ENCODE measurements at regions not wholly inside any gene's neighbourhood (a gene's known extent, or its start where the extent isn't known, plus 50 kb on each side); places are given as distances from the start of the nearest gene placed in this dataset.
"Not testable (repeated sequence)": the region's sequence is repeated elsewhere in the genome, so short reads cannot be mapped to it uniquely, and the experiment has no call there.

DNA sequence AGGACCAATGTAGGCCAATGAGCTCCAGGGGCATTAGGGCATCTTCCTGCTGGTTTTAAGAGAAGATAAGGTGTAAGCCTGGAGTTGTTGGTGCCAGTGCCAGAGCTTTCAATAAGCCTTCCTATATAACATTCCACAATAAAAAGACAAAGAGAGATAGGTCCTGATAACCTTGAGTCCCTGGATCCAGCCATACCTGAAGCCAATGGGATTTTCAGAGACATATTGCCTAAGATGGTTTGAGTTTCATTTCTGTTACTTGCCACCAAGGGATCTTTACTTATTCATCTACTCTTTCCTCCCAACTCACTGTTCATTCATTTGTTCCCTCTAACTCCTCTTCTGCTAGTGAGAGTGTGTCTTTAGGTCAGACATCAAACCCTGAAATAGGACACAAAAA is 68.8 kb upstream of the CAPZB start:
- Histone ChIP-seq H3K9me3 (replicated peaks) (0 out of 2 replicates have a peak, but pooled peaks cover 3% of the 10 kb centered on the region), H3K4me1 (replicated peaks) (0 out of 2 replicates have a peak, but pooled peaks cover 4% of the 10 kb centered on the region), H3K36me3 (no peaks in the 10 kb centered on the region), H3K27ac (no peak overlapping the region), H3K27me3 (replicated peaks) (no peaks in the 10 kb centered on the region), H3K4me3 (no peak overlapping the region)
- no peak for DNase-seq (ENCODE audit: low read depth in 1 of 2, low spot score in 2 of 2)

DNA sequence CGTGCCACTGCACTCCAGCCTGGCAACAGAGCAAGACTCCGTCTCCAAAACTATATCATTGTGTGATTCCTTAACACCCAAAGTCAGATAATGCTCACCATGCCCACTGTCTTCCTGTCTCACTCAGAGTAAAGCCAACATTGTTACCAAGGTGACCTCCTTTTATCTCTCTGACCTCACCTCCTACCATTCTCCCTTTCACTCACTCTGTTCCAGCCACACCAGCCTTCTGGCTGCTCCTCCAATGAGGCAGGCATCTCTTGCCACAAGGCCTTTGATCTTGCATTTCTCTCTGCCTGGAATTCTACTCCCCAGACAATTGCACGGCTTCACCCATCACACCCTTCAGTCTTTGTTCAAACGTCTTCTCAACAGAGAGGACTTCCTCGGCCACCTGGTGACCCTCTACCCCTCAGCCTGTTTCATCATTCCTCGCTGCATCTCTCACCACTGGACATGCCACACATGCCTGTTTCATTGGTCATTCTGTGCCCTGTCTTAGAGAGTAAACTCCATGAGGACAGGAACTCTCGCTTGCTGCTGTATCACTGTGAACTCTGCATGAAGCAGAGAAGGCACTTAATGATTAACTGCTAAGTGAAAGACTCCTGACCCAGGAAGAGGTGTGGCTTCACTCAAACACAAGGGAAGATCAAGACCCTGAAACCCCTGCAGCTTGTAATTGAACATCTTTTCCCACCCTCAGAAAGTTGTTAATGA is 67.1 kb upstream of the CAPZB start:
- DNase-seq (ENCODE audit: low read depth in 1 of 2, low spot score in 2 of 2) = no peak
- no peaks in the 10 kb centered on the region for H3K36me3 ChIP-seq
- 0 out of 2 replicates have a peak, but pooled peaks cover 1% of the 10 kb centered on the region for H3K4me1 ChIP-seq (replicated peaks)
- H3K27me3 ChIP-seq (replicated peaks) = no peaks in the 10 kb centered on the region
- no peak overlapping the region for H3K27ac ChIP-seq
- H3K4me3 ChIP-seq = no peak overlapping the region
- H3K9me3 ChIP-seq (replicated peaks) = 0 out of 2 replicates have a peak, but pooled peaks cover 8% of the 10 kb centered on the region

DNA sequence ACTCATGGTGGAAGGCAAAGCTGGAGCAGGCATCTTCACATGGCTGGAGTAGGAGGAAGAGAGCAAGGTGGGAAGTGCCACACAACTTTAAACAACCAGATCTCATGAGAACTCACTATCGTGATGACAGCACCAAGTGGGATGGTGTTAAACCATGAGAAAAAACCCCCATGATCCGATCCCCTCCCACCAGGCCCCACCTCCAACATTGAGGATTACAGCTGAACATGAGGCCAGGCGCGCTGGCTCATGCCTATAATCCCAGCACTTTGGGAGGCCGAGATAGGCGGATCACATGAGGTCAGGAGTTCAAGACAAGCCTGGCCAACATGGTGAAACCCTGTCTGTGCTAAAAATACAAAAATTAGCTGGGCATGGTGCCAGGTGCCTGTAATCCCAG is 66.5 kb upstream of the CAPZB start:
- DNase-seq (ENCODE audit: low read depth in 1 of 2, low spot score in 2 of 2); H3K4me3 ChIP-seq; H3K36me3 ChIP-seq; H3K4me1 ChIP-seq (replicated peaks); H3K27me3 ChIP-seq (replicated peaks); H3K9me3 ChIP-seq (replicated peaks); H3K27ac ChIP-seq: not testable (repeated sequence)

DNA sequence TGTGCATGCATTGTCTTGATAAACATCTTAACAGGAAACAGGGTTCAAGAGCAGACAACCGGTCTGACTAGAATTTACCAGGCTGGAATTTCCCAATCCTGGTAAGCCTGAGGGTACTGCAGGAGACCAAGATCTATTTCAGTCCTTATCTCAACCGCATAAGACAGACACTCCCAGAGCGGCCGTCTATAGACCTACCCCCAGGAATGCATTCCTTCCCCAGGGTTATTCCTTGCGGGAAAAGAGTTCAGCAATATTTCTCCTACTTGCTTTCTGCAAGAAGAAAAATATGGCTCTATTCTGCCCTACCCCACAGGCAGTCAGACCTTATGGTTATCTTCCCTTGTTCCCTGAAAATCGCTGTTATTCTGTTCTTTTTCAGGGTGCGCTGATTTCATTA is 65.1 kb upstream of the CAPZB start:
- not testable (repeated sequence) for H3K27ac ChIP-seq; H3K4me1 ChIP-seq (replicated peaks); H3K9me3 ChIP-seq (replicated peaks); DNase-seq (ENCODE audit: low read depth in 1 of 2, low spot score in 2 of 2); H3K4me3 ChIP-seq; H3K36me3 ChIP-seq; H3K27me3 ChIP-seq (replicated peaks)

DNA sequence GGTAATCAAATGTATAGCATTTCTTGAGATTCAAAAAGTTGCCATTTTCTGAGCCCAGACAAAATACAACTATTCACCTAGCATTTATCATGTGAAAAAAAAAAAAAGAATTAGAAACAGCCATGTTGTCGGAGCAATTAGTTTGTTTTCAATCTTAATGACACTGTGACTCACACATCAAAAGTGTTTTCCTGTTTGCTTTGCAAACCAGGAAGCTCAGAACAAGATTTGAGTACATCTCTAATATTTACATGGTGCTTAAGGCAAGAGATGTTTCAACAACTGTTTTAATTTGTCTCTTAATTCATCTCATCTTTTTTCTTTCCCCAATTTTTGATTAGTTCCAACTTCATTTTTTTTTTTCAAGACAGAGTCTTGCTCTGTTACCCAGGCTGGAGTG is 62.5 kb upstream of the CAPZB start:
- 0 out of 2 replicates have a peak, but pooled peaks cover 7% of the 10 kb centered on the region for H3K9me3 ChIP-seq (replicated peaks)
- H3K36me3 ChIP-seq = no peaks in the 10 kb centered on the region
- H3K4me1 ChIP-seq (replicated peaks) = no peaks in the 10 kb centered on the region
- H3K27ac ChIP-seq = no peak overlapping the region
- H3K27me3 ChIP-seq (replicated peaks) = no peaks in the 10 kb centered on the region
- DNase-seq (ENCODE audit: low read depth in 1 of 2, low spot score in 2 of 2) = no peak
- no peak overlapping the region for H3K4me3 ChIP-seq

DNA sequence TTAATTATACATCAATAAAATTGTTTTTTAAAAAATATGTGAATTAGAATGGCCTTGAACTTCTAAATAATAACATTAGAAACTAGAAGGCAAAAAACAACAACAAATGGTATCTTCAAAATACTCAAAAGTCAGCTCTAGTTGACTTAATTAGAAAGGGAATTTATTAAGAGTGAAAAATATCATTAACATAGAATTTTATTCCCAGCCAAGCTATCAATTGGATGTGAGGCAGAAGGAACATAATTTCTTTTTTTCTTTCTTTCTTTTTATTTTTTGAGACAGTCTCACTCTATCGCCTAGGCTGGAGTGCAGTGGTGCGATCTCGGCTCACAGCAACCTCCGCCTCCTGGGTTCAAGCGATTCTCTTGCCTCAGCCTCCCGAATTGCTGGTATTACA is 51.2 kb upstream of the CAPZB start:
- no peak overlapping the region for H3K27ac ChIP-seq

DNA sequence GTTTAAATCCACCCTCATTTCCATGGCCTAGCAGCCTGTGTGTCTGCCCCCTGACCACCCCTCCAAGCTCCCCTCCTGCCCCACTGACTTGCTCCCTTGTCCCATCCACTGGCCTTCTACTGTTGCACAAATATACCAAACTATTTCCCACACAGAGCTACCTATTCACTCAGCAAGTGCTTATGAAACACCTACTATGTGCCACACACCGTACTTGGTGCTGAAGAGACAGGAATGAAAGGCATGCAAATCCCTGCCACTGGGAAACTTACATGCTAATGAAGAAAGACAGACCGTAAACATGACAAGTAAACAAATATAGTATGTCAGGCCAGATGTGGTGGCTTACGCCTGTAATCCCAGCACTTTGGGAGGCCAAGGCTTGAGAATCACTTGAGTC is 49.9 kb upstream of the CAPZB start:
- H3K4me3 ChIP-seq = no peak overlapping the region
- H3K27ac ChIP-seq = no peak overlapping the region
- no peak for DNase-seq (ENCODE audit: low read depth in 1 of 2, low spot score in 2 of 2)
- H3K9me3 ChIP-seq (replicated peaks) = peaks cover 12% of the 10 kb centered on the region
- no peaks in the 10 kb centered on the region for H3K4me1 ChIP-seq (replicated peaks)
- H3K36me3 ChIP-seq = no peaks in the 10 kb centered on the region
- H3K27me3 ChIP-seq (replicated peaks) = no peaks in the 10 kb centered on the region

More for the DNA sequence above, 51.2 kb upstream of the CAPZB start:
- Histone ChIP-seq H3K36me3 (no peaks in the 10 kb centered on the region), H3K4me3 (no peak overlapping the region), H3K4me1 (replicated peaks) (no peaks in the 10 kb centered on the region), H3K27me3 (replicated peaks) (no peaks in the 10 kb centered on the region), H3K9me3 (replicated peaks) (peaks cover 8% of the 10 kb centered on the region)
- no peak for DNase-seq (ENCODE audit: low read depth in 1 of 2, low spot score in 2 of 2)
